GM19395 (cell line): ENCODE measurements at regions not wholly inside any gene's neighbourhood (a gene's known extent, or its start where the extent isn't known, plus 50 kb on each side); places are given as distances from the start of the nearest gene placed in this dataset.
A peak's percentile ranks its signal among the peaks of the same experiment; 100 is the strongest.

Experiments used
- ATAC-seq: cut with Tn5 transposase; IDR thresholded peaks from one replicate; pipeline ENCODE4 v1.9.1; 2021; ENCODE audit warnings: mild to moderate bottlenecking, moderate library complexity; ENCODE audit not compliant: unreplicated experiment

DNA sequence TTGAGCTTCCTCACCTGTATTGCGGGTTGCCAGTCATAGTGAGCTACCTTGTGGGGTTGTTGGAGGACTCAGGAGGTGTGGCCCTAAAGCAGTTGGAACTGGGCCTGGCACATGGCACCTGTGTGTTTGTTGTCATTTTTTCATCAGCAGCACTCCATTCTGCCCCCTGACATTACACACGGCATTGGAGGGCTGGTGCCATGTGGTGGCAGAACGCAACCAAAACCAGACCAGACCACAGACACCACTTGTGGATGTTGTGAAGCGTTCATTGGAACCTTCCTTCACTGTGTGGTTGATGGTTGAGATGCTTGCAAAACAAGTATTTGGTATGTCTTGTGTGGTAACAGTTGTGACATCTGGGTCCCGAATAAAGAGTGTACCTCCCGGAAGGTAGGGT, 113.2 kb upstream of the ERCC6L2 start:
- ATAC-seq, result peak; percentile 66

DNA sequence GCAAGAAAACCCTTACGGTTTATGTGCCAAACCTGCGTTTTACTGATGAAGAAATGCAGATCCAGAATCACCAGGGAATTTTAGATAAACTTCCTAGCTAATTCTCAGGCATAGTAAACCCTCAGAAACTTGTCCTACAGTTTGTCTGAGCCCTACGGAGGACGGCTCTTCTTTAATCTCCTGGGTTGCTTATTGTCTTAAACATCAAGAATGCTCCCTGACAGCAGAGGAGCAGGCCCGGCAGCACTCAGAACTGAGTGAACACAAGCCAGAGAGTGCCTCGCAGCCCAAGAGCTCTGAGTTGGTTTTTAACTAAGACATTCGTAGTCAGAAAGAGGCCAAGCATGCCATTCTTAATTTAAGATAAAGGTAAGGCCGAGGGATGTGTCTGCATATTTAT, 114.7 kb upstream of the ERCC6L2 start:
- ATAC-seq, result no peak

DNA sequence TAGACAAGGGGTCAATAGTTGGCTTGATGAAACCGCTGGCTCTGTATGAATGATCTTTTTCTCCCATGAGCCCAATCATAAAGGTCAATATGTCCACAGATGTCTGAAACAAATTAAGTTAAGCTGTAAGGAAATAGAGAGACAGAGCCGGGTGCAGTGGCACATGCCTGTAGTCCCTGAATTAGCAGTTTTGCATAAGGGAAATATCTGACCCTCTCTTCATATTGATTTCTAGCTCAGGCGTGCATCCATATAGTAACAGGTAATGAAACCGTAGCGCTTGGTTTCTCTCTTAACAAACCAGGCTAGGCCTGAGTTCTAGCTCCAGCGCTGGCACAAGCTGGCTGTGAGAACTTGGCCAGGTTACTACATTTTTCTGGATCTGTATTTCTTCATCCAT, 118.1 kb upstream of the ERCC6L2 start:
- no peak for ATAC-seq

DNA sequence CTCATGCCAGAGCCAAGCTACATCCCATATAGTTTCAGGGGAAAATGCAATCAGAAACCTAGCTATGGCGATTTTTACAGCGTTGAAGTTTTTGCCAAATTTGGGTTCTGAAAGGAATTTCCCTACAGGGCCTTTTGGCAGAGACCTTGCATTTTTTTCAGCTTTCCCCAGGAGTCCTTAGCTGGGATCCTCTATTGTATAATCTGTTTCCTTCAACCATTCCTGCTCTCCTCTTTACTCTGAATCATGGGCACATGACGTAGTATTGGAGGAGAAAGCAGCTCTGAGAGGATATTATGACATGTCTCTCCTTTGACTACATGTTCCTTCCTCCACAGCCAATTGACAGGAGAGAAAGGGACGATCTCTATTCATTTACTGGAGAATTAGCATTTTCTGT, 118.5 kb upstream of the ERCC6L2 start:
- no peak for ATAC-seq

DNA sequence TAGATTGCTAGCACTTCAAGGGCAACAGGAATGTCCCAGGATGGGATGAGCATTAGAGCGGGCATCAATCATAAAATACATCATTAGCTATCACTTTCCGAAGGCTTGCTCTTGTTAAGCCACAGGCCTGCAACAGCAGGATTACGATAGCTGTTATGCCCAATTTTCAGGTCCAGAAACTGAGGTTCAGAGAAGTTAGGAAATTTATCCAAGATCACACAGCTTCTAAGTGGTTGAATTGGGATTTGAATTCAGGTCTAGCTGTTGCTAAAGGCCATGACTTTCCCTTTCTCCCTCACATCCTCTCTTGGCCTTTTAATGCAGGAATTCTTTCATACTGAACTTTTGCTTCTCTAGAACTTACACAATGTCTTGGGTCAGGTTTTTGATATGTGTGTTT, 119.4 kb upstream of the ERCC6L2 start:
- ATAC-seq, result no peak

DNA sequence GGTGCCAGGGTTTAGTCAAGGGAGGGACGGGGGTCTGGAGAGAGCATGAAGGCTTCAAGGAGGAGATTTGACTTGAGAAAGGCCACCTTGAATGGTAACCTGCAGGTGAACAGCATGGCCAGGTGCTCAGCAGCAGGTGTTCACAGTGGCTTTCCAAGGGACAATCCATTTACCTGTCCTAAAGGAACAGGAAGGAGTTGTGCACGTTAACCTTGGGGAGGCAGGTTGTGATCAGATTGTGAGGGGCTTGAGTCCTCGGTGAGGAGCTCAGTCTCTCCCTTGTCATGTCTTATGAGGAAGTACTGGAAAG, 120.1 kb upstream of the ERCC6L2 start:
- no peak for ATAC-seq

DNA sequence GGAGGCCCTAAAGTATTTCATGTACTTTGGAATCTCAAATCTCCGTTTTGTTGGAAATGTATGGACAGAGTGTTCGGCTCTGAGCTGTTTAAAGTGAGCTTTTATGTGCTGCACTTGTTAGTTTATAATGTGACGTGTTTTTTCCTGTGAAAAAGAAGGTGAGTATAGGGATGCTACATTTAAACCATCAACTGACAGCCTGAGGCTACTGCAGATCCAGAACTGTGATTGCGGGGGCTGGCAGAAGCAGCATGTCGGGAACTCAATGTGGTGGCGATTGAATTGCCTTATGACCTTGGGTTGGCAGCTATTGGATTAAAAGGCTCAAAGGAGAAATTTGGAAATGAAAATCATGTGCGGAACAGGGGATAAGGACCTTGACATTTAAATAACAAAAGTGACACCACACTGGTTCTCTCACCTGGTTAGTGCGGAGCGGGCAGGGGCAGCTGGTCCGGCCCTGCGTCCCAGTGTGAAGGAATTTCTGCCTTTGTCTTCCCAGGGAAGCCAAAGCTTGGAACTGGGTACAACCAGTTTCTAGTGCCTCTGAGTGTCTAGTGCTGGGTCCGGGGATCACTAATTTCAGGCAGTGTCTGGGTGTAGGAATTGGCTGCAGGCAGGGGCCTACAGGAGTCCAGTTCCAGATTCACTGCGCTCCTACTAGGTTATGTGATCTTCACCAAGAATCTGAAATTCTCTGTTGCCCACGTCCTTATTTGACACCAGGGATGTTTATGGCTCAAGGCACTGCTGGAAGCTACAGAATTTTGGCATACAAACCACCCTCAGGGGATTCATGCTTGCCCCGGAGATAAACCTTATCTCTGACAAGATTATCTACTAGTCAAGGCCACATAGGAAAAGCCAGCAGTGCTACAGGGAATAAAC, 120.7 kb upstream of the ERCC6L2 start:
- no peak for ATAC-seq

DNA sequence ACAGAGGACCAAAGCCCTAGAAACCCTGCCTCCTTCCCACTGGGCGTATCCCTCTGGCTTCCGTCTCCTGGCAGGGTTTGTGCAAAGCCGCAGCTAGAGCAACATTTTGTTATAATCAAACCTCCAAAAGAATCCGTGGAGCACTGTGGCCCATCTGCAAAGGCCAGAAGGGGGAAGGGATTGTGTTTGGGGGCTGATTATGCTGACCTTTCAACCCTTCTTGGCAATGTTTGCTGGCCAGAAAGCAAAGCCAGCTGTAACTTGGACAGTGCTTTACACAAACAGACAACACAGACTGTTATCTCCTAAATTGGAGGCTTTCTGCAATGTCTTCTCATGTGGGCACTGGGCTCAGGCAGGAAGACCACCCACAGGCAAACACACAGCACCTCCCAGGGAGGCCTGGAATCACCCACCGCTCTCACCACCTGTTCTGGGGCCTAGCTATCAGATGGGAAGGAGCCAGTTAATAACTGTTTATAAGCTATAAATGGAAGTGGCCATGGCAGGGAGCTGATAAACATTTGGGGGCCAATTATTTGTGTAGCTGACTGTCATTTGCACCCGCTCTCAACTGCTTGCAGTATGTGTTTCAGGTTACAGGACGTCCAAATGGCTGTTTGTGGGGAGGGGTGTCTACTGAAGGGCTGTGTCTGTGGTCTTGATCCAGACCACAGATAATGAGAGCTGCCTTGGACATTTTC, 121.6 kb upstream of the ERCC6L2 start:
- ATAC-seq, result no peak

DNA sequence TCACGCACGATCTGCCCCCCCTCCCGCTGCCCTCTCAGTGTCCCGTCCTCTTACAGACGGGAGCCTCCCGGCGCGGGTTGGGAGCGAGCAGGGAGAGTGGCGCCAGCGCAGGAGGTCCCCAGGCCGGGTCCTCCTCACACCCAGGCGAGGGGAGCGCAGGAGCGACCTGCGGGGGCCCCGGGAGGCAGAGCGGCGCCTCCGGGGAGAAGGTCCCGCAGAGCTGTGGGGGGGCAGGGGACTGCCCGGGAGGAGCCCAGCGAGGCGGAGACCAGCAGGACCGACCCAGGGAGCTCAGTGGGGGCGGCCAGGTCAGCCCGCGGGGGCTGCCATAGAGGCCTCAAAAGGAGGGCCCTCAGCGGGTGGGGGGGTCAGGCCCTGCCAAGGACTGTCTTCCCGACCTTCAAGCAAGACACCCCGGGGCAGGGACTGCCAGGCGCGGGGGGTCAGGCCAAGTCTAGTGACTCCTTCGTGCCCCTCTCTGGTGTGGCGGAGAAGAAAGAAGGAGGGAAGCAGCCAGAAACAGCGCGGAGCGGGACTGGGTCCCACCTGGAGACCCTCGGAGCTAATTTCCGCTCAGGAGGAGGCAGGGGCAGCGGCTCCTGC, 123.3 kb upstream of the ERCC6L2 start:
- no peak for ATAC-seq

DNA sequence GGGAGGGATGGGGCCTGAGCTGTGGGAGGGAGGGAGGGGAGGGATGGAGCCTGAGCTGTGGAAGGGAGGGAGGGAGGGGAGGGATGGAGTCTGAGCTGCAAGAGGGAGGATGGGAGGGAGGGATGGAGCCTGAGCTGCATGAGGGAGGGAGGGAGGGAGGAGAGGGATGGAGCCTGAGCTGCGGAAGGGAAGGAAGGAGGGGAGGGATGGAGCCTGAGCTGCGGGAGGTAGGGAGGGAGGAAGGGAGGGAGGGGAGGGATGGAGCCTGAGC, 124.0 kb upstream of the ERCC6L2 start:
- ATAC-seq, result no peak

DNA sequence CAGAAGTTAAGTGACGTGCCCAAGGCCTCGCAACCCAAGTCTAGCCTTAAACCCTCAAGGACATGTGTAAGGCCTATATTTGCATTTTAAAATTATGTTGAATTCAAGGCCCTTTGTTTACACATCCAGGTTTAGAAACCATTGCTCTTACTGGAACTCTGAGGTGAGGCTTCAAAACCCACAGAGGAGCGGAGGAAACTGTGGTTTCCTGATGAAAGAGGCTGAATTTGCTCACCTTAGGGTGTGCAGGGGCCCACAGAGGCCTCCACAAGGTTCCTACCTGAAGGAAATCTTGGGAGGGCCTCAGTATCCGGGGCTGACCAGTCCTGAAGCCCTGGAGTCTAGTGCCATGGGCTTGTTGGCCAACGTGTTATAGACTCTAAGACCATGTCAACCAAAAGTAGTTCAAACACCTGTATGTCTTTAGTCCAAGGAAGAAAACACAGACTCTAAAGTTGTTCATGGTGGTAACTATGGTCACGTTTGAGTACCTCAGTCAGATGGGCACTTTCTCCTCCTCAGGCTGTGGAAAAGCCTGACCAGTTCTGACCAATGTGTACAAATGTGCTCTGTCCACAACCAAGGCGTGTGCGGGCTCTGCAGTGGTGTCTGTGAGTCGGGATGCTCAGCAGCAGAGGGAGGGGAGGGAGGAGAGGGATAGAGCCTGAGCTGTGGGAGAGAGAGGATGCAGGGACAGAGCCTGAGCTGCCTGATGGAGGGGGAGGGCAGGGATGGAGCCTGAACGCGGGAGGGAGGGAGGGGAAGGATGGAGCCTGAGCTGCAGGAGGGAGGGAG, 124.6 kb upstream of the ERCC6L2 start:
- peak; percentile 92 for ATAC-seq

DNA sequence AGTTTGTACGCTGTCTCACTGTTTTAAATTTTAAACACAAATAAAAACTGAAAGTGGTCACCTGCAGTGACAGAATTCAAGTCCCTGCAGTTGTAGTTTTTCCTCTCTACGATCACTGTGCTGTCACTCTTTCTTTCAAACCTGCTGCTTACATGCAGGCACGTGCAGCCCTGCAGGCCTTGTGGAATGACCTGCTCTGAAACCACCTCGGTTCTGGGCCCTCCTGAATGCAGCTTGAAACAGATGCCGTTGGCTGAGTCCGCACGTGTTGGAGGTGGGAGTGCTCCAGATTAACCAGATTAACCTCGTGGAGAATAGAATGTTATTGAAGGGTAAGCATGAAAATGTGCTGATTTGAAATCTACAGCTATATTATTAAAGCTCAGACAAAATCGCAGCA, 126.0 kb upstream of the ERCC6L2 start:
- ATAC-seq, result no peak

DNA sequence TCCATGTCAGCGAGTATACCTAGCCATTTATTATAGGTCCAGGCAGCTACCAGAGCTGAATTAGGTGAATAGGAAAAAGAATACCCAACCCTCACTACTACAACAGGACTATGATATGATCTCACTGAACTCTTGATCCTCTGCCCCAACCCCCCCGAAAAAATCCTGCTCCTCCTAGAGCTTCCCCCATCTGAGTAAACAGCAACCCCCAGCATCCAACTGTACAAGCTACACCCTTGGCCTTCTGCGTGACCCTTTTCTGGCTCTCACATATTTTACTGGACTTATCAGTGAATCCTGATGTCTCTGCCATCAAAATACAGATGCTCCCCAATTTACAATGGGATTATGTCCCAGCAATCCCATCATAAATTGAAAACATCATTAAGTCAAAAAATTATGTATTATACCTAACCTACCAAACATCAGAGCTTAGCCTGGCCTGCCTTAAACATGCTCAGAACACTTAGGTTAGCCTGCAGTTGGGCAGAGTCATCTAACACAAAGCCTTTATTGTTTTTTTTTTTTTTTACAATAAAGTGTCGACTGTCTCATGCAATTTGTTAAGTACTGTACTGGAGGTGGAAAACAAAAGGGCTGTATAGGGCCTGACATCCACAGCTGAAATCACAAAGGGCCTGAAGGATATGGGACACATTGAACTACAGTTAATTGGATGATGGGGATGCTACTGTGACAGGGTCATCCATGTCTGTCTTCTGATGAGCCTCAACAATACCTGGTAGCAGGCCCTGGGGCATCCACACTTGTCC, 128.9 kb upstream of the ERCC6L2 start:
- no peak for ATAC-seq

DNA sequence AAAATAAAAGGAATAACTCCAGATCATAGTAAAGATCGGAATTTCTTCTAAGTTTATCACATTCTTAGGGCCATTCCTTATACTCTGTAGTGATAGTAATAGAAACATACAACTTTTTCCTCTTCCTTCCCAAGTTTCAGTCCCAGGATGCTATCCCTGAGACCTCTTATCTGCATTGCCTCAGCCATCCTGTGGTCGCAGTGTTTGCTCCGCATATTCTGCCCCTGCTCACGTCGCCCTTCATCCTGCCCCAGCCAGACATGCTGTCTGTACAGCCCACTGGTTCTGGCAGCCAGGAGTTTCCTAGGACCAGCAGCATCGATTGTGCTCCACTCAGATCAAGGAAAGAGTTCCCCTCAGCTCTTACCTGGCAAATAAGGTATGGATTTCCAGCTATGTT, 132.7 kb upstream of the ERCC6L2 start:
- ATAC-seq, result no peak

DNA sequence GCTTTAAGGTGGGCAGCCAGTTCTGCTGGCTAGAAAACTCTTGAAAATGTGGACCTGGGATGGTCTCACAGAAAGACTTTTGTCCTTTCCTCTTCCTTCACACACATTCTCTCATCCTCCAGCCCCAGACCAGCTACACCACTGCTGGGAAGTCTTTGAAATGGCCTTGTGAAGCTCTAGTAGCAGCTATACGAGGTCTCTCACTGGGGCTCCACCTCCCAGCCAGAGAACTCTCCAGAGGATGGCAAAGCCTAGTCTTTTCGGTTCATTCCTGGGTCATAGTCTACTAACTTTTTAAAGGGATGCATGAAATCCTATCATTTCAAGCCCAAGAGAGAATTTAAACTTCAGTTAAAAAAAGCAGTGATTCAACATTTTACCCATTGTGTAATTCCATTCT, 133.9 kb upstream of the ERCC6L2 start:
- ATAC-seq, result no peak

DNA sequence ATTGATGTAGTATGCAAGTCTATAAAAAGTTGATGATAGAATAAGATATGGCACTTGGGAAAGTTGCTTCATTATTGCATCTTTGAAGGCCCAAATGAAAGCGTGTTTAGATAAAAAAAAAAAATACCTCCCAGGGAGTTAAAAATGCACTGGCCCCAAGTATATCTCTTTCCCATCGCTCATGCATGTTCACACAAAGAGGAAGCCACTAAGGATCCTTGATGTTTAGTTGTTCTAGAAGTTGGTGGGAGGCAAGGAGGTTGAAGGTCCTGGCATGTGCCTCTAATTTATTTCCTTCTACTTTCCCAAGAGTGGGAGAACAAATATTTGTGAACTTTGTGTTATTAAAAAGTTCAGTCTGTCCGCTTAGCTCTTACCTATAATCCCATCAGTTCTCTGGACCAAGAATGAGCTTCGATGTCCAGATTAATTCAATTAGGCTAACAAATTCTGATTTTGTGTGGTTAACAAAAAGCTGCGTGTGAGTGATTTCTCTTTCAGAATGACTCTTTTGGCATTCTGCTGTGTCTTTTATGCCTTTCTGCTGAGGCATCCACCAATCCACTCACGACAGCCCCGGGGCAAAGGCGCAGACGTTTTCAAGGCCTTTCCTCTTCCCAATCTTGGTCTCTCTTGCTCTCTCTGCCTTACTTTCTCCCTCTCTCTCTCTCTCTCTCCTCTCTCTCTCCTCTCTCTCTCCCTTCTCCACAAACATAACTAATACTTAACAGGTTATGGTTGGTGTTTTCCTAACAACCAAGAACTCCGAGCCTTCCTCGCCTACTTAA, 135.1 kb upstream of the ERCC6L2 start:
- ATAC-seq, result no peak

DNA sequence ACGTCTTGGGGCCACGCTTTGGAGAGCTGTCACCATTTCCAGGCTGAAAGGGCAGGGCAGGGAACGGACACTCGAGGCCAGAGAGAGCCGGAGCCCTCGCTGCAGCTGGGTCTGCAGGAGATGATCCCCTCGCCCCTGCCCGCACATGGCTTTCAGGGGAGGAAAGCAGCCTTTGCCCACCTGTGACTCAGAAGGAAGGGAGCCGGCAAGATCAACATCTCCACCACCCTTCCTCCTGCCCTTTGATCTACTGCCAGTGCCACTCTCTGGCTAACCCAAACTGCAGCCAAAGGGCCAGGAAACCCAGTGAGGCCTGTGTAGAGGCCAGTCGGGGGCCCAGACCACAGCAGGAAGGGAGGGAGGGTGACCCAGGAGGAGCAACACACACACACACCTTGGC, 137.1 kb upstream of the ERCC6L2 start:
- ATAC-seq, result no peak

DNA sequence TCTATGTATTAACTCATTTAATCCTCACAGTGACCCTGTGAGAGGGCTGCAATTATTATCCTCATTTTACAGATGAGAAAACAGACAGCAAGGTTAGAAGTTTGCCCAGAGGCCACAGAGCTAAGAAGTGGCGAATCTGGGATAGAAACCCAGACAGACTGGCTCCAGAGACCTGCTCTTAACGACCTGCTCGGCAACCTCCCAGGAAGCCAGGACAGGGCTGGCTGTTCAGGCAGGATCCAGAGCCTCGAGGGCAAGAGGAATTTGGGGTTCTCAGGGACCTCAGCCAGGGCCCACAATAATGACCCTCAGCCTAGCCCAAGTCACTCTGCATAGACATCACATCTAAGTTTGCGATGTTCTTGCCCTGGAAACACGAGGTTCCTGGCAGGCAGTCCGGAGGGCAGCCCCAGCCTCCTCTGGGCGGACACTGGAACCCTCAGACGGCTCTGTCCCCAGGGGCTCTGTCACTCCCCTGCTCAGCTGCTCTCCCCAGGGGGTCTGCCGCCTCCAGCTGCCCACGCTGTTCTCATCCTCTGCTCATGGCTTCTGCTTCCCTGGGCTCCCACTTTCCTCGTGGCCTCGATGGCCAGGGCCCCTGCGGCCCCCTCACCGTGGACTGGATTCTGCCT, 138.5 kb upstream of the ERCC6L2 start:
- ATAC-seq, result no peak

DNA sequence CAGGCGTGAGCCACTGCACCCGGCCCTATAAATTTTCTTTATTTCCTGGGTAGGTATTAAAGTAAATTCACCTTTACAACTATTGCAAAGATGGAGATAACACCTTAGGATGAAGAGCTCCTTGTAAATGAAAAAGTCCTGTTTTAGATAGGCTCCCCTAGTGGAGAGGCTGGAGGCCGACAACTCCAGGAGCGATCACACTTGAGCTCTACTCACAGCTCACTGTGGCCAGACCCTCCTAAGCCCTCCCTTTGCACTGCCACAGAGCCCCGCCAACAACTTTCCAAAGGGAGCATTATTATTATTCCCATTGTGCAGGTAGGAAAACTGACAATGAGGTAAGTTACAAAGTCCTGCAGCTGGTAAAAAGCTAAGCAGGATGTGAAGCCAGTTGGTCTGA, 139.1 kb upstream of the ERCC6L2 start:
- no peak for ATAC-seq

DNA sequence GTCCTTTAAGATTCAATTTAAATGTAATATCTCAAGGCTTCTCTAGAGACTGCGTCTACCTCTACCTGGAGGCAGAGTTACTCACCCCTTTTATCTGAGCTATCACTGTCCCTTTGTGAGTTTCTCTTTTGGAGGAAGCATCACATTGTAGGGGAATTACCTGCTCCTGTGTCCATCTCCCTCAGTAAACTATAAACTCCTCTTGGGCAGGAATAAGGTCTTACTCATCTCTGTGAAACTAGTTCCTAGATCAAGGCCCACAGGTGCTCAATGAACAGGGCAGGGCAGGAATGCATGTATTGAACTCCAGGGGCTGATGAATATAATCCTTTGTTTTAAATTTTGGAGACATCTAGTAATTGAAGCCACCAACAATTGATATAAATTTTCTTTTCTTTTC, 139.8 kb upstream of the ERCC6L2 start:
- ATAC-seq, result no peak
